HepG2 (cell line): ENCODE measurements at regions not wholly inside any gene's neighbourhood (a gene's known extent, or its start where the extent isn't known, plus 50 kb on each side); places are given as distances from the start of the nearest gene placed in this dataset.

Experiments
- ATAC-seq: fragments of 200-7000 bp; cut with Tn5 transposase; 3 replicates; pipeline ENCODE4 v1.9.1; 2020; ENCODE audit warnings: mild to moderate bottlenecking, moderate library complexity
- BruUV-seq: library from RNA; stranded (reverse); fragments of 400-500 nt; replicated peaks from 2 replicates; lab custom pipeline; 2021; lab: Mats Ljungman, UMichigan
- CTCF ChIA-PET: fragments of 300-600 bp; formaldehyde crosslinking; extraction: SDS; loops from one replicate; lab custom pipeline; 2021; ENCODE audit warnings: low total read pairs, inconsistent platforms, low intra/inter-chr PET ratio; lab: Yijun Ruan, JAX
- POLR2A ChIA-PET: fragments of 350-600 bp; sonication (Branson Sonifier 250); formaldehyde crosslinking; loops from one replicate; lab custom pipeline; 2020; ENCODE audit warnings: antibody characterized with exemption, inconsistent platforms; lab: Yijun Ruan, JAX
- DNase-seq: peaks from one replicate; pipeline ENCODE4 v3.0.0-alpha.2; 2015; ENCODE audit warnings: low spot score
- FAIRE-seq: peaks from 3 replicates; lab custom pipeline; 2011; peaks lifted over from hg19 to GRCh38; lab: Jason Lieb, UNC
- H2AFZ ChIP-seq: one replicate; pipeline ENCODE4 v1.6.1; 2011; ENCODE audit warnings: low read length, inconsistent platforms
- H3K27ac ChIP-seq: fragments of 300-600 bp; 3 replicates; pipeline ENCODE4 v1.8.0; 2011; ENCODE audit warnings: mixed run types, mild to moderate bottlenecking, mixed read lengths, low read length, inconsistent platforms; ENCODE audit not compliant: insufficient read depth; ENCODE audit errors: extremely low read length
- H3K27me3 ChIP-seq, 2 experiments: fragments of 200-600 bp in 1 of 2; 2 replicates in 1 of 2; 3 replicates in 1 of 2; pipeline versions ENCODE4 v1.6.0 to v1.8.0; 2011; ENCODE audit warnings: low read length in 2 of 2, mild to moderate bottlenecking in 2 of 2, moderate library complexity in 2 of 2, inconsistent platforms in 1 of 2; ENCODE audit not compliant: insufficient read depth in 2 of 2, control insufficient read depth in 1 of 2
- H3K36me3 ChIP-seq, 2 experiments: fragments of 200-600 bp in 1 of 2; replicated peaks in 1 of 2; 2 replicates in 1 of 2; 3 replicates in 1 of 2; pipeline versions ENCODE4 v1.5.1 to v1.8.0; 2011; ENCODE audit warnings: low read length in 2 of 2, inconsistent platforms in 1 of 2; ENCODE audit not compliant: insufficient read depth in 2 of 2, control insufficient read depth in 1 of 2
- H3K4me1 ChIP-seq: 2 replicates; pipeline ENCODE4 v1.5.1; 2012; ENCODE audit warnings: low read length, inconsistent platforms; ENCODE audit not compliant: insufficient read depth
- H3K4me2 ChIP-seq: 2 replicates; pipeline ENCODE4 v1.6.0; 2011; ENCODE audit warnings: low read depth, low read length, inconsistent platforms
- H3K4me3 ChIP-seq, 3 experiments: fragments of 200-600 bp in 1 of 3; sonication (generic), shearing (Covaris generic) in 1 of 3; replicated peaks in 1 of 3; 2 replicates each; pipeline ENCODE4 v1.5.1; 2011 to 2016; ENCODE audit warnings: low read length in 3 of 3, inconsistent platforms in 2 of 3, low read depth in 2 of 3, mild to moderate bottlenecking in 2 of 3, control low read depth in 1 of 3, mixed read lengths in 1 of 3; ENCODE audit not compliant: insufficient read depth in 1 of 3
- H3K79me2 ChIP-seq: one replicate; pipeline ENCODE4 v1.6.1; 2011; ENCODE audit warnings: low read length, inconsistent platforms; ENCODE audit not compliant: insufficient read depth
- H3K9ac ChIP-seq: 2 replicates; pipeline ENCODE4 v1.6.0; 2011; ENCODE audit warnings: mild to moderate bottlenecking, low read depth, low read length, inconsistent platforms; ENCODE audit not compliant: insufficient read depth
- H3K9me3 ChIP-seq: 2 replicates; pipeline ENCODE4 v1.5.1; 2012; ENCODE audit warnings: mild to moderate bottlenecking, low read length
- H4K20me1 ChIP-seq: 2 replicates; pipeline ENCODE4 v1.6.0; 2011; ENCODE audit warnings: inconsistent platforms, mild to moderate bottlenecking, low read length, moderate library complexity; ENCODE audit not compliant: insufficient read depth
- CENPBD1 ChIP-seq: sonication (generic); formaldehyde crosslinking; IDR thresholded peaks from 2 replicates; pipeline ENCODE4 v1.8.0; 2022; ENCODE audit warnings: missing genetic modification reagents, low read depth, mild to moderate bottlenecking, borderline replicate concordance
- DNMT1 ChIP-seq: sonication (generic); formaldehyde crosslinking; IDR thresholded peaks from 2 replicates; pipeline ENCODE4 v1.5.1; 2020; ENCODE audit warnings: mild to moderate bottlenecking, missing genetic modification reagents
- HNF4G ChIP-seq, 2 experiments: sonication (generic) in 1 of 2; formaldehyde crosslinking in 1 of 2; IDR thresholded peaks; 2 replicates each; pipeline versions ENCODE4 v1.4.0 to v1.6.1; 2011 to 2020; ENCODE audit warnings: borderline replicate concordance in 2 of 2, low read depth in 2 of 2, mild to moderate bottlenecking in 2 of 2, low read length in 1 of 2, missing genetic modification reagents in 1 of 2, moderate library complexity in 1 of 2
- JUND ChIP-seq: sonication (generic); formaldehyde crosslinking; IDR thresholded peaks from 2 replicates; pipeline ENCODE4 v1.8.0; 2022; ENCODE audit warnings: mild to moderate bottlenecking, missing genetic modification reagents
- MAX ChIP-seq: IDR thresholded peaks from 2 replicates; pipeline ENCODE4 v1.6.1; 2012; ENCODE audit warnings: inconsistent platforms
- POLR2AphosphoS5 ChIP-seq: IDR thresholded peaks from 2 replicates; pipeline ENCODE4 v1.6.1; 2012; ENCODE audit warnings: low read depth, low read length
- RFX5 ChIP-seq: IDR thresholded peaks from 2 replicates; pipeline ENCODE4 v1.6.1; 2011; ENCODE audit warnings: low read depth, low read length, improper control_type of control experiment
- THYN1 ChIP-seq: sonication (generic); formaldehyde crosslinking; IDR thresholded peaks from 2 replicates; pipeline ENCODE4 v1.8.1; 2023; ENCODE audit warnings: low read depth, mild to moderate bottlenecking, moderate library complexity, missing genetic modification reagents, borderline replicate concordance
- ZFP36L1 ChIP-seq: sonication (generic); formaldehyde crosslinking; IDR thresholded peaks from 2 replicates; pipeline ENCODE4 v1.8.0; 2022; ENCODE audit warnings: mild to moderate bottlenecking, missing genetic modification reagents, moderate library complexity
- ZFP62 ChIP-seq: sonication (generic); formaldehyde crosslinking; IDR thresholded peaks from 2 replicates; pipeline ENCODE4 v1.4.0; 2020; ENCODE audit warnings: missing genetic modification reagents
- ZGPAT ChIP-seq: IDR thresholded peaks from 2 replicates; pipeline ENCODE4 v1.6.1; 2016; ENCODE audit warnings: mild to moderate bottlenecking
- ZMYM3 ChIP-seq: sonication (generic); formaldehyde crosslinking; IDR thresholded peaks from 2 replicates; pipeline ENCODE4 v1.5.1; 2020; ENCODE audit warnings: mild to moderate bottlenecking, missing genetic modification reagents
- ZNF224 ChIP-seq: sonication (generic); formaldehyde crosslinking; IDR thresholded peaks from 2 replicates; pipeline ENCODE4 v1.5.0; 2020; ENCODE audit warnings: mild to moderate bottlenecking, missing genetic modification reagents
- ZNF550 ChIP-seq: sonication (generic); formaldehyde crosslinking; IDR thresholded peaks from 2 replicates; pipeline ENCODE4 v1.4.0; 2020; ENCODE audit warnings: mild to moderate bottlenecking, missing genetic modification reagents, borderline replicate concordance
- ZNF770 ChIP-seq: sonication (generic); formaldehyde crosslinking; IDR thresholded peaks from 2 replicates; pipeline ENCODE4 v1.5.0; 2020; ENCODE audit warnings: mild to moderate bottlenecking, missing genetic modification reagents
- ZNF879 ChIP-seq: sonication (generic); formaldehyde crosslinking; IDR thresholded peaks from 2 replicates; pipeline ENCODE4 v1.8.1; 2023; ENCODE audit warnings: missing genetic modification reagents
- ZSCAN25 ChIP-seq: sonication (generic); formaldehyde crosslinking; IDR thresholded peaks from 2 replicates; pipeline ENCODE4 v1.8.0; 2022; ENCODE audit warnings: mild to moderate bottlenecking, missing genetic modification reagents
- ZSCAN29 ChIP-seq: sonication (generic); formaldehyde crosslinking; conservative IDR thresholded peaks from 2 replicates; pipeline ENCODE4 v1.4.0; 2020; ENCODE audit warnings: mild to moderate bottlenecking, missing genetic modification reagents
- WGBS: methylation state at CpG from one replicate; pipeline ENCODE4 v1.1.6; 2017; ENCODE audit warnings: low lambda C conversion rate; 5-methylcytosine and 5-hydroxymethylcytosine counted together
- in situ Hi-C: cut with HindIII; loops from 2 replicates; pipeline ENCODE4 v1.10.0; 2017; ENCODE audit warnings: low pct_unique_long_range_greater_than_20kb; ENCODE audit not compliant: extremely low pct_ligation_motif_present
- intact Hi-C: fragments of 100-400 bp; cut with micrococcal nuclease; formaldehyde crosslinking; loops from one replicate; pipeline ENCODE4 v1.10.0; 2022; ENCODE audit not compliant: unreplicated experiment

GRCh38 chr3:182445576-182445975 is 347.7 kb upstream of the ATP11B start:
- Histone ChIP-seq H3K4me3 (no peak overlapping the region), H3K4me1 (no peaks in the 10 kb centered on the region), H3K79me2 (no peaks in the 10 kb centered on the region), H3K36me3 (no peaks in the 10 kb centered on the region), H3K27me3 (no peaks in the 10 kb centered on the region), H3K4me2 (no peak overlapping the region), H2AFZ (no peak overlapping the region), H3K9ac (no peak overlapping the region), H3K9me3 (no peaks in the 10 kb centered on the region), H3K27ac (no peak overlapping the region), H4K20me1 (no peaks in the 10 kb centered on the region)
- 4% methylated on average over 5 of the region's 5 CpGs for WGBS
- TF ChIP-seq ZSCAN25 (CRISPR knock-in tag) (no peak), DNMT1 (CRISPR knock-in tag) (no peak), THYN1 (CRISPR knock-in tag) (no peak), ZFP62 (CRISPR knock-in tag) (no peak), JUND (CRISPR knock-in tag) (no peak), MAX (no peak), ZGPAT (CRISPR knock-in tag) (no peak), ZNF770 (CRISPR knock-in tag) (no peak), ZNF550 (CRISPR knock-in tag) (no peak), ZFP36L1 (no peak), POLR2AphosphoS5 (no peak), CENPBD1 (CRISPR knock-in tag) (no peak), ZNF879 (no peak), ZNF224 (CRISPR knock-in tag) (no peak), ZSCAN29 (CRISPR knock-in tag) (no peak), HNF4G (IDR thresholded peaks at IDR 0.05; ENCODE audit: borderline replicate concordance, low read depth, low read length) (no peak), HNF4G (CRISPR knock-in tag; IDR thresholded peaks at IDR 0.05; ENCODE audit: borderline replicate concordance, low read depth) (no peak), ZMYM3 (CRISPR knock-in tag) (no peak), RFX5 (no peak)
- FAIRE-seq (no peak), DNase-seq (no peak), ATAC-seq (no peak)
- ChIA-PET CTCF (no interaction called here), POLR2A (no interaction called here)
- in situ Hi-C loops (no loop called here), intact Hi-C loops (no loop called here)
- no TSS peak for BruUV-seq
